ENCODE measurements at regions not wholly inside any gene's neighbourhood (a gene's known extent, or its start where the extent isn't known, plus 50 kb on each side); places are given as distances from the start of the nearest gene placed in this dataset.

GRCh38 chr2:2389215-2389614, 58.1 kb upstream of the MYT1L start:
- DNase-seq (ENCODE audit: low read depth, low spot score), result no peak

Data from activated naive CD8-positive, alpha-beta T cell treated with anti-CD3 and anti-CD28 coated beads, Interleukin-2, amount 50 U/mL, for 16 hours (primary cell).